K562 (cell line): ENCODE measurements at regions not wholly inside any gene's neighbourhood (a gene's known extent, or its start where the extent isn't known, plus 50 kb on each side); places are given as distances from the start of the nearest gene placed in this dataset.

Experiments
- ARID2 ChIP-seq: fragments of 450-650 bp; IDR thresholded peaks from 2 replicates; pipeline ENCODE4 v1.6.1; 2017; ENCODE audit warnings: antibody characterized with exemption, mild to moderate bottlenecking
- CCAR2 ChIP-seq: fragments of 200-400 bp; formaldehyde crosslinking; IDR thresholded peaks from 2 replicates; pipeline ENCODE4 v1.6.1; 2017; ENCODE audit warnings: mild to moderate bottlenecking, low read depth, low read length
- CHD2 ChIP-seq: IDR thresholded peaks from 2 replicates; pipeline ENCODE4 v1.6.1; 2011; ENCODE audit warnings: low read depth, low read length
- CTCF ChIP-seq, 3 experiments: IDR thresholded peaks in 2 of 3; conservative IDR thresholded peaks in 1 of 3; 2 replicates each; pipeline ENCODE4 v1.5.1; 2011 to 2012; ENCODE audit warnings: low read length in 3 of 3, mild to moderate bottlenecking in 3 of 3, control low read depth in 2 of 3, improper control_type of control experiment in 1 of 3, inconsistent platforms in 1 of 3, low read depth in 1 of 3, mixed read lengths in 1 of 3, moderate library complexity in 1 of 3; ENCODE audit not compliant: insufficient read depth in 2 of 3
- E2F3 ChIP-seq: fragments of 250-450 bp; sonication (Bioruptor Pico); IDR thresholded peaks from 2 replicates; pipeline ENCODE4 v1.4.0; 2020; ENCODE audit warnings: mild to moderate bottlenecking
- EZH2 ChIP-seq: IDR thresholded peaks from 2 replicates; pipeline ENCODE4 v1.6.1; 2012; ENCODE audit warnings: low read depth, mild to moderate bottlenecking, inconsistent platforms, low read length, borderline replicate concordance
- GTF2F1 ChIP-seq: IDR thresholded peaks from 2 replicates; pipeline ENCODE4 v1.6.1; 2011; ENCODE audit warnings: low read depth, low read length, improper control_type of control experiment
- NFIC ChIP-seq: fragments of 450-650 bp; IDR thresholded peaks from 2 replicates; pipeline ENCODE4 v1.6.1; 2017; ENCODE audit warnings: mild to moderate bottlenecking, inconsistent platforms
- NR2F6 ChIP-seq: fragments of 450-650 bp; formaldehyde crosslinking; IDR thresholded peaks from 2 replicates; pipeline ENCODE4 v1.4.0; 2020; ENCODE audit warnings: mild to moderate bottlenecking
- PHB2 ChIP-seq: fragments of 450-650 bp; IDR thresholded peaks from 2 replicates; pipeline ENCODE4 v1.6.1; 2017; ENCODE audit warnings: low read depth
- RBFOX2 ChIP-seq: fragments of 200-400 bp; formaldehyde crosslinking; IDR thresholded peaks from 2 replicates; pipeline ENCODE4 v1.6.1; 2017; ENCODE audit warnings: low read depth, mild to moderate bottlenecking, low read length, moderate library complexity
- TF ChIP-seq, protein P1 (sequence below): fragments of 250-450 bp; sonication (Bioruptor Pico); IDR thresholded peaks from 2 replicates; pipeline ENCODE4 v1.4.0; 2020; ENCODE audit warnings: borderline replicate concordance

DNA sequence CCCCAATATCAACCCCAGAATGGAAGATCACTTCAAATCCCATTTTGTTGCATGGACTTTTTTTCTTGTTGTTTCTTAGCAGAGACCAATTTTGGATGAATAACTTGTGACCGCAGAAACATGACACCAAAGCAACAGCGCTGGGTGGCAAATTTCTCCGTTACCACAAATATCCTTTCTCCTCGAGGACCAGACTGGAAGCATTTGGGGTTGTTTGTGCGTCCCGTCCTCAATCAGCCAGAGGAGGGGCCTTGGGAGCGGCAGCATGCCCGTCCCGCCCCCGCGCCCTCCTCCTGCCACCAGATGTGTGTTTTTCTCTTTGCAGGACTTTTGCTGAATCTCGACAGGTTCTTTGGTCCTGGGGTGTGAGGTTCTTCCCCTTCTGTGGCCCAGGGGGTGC lies 282.5 kb upstream of the FOXF1 start:
- TF ChIP-seq ARID2 (no peak), NR2F6 (CRISPR knock-in tag) (no peak), RBFOX2 (no peak), CHD2 (no peak), EZH2 (no peak), PHB2 (no peak), CCAR2 (no peak), NFIC (no peak), CTCF (IDR thresholded peaks at IDR 0.05 in 2 of 3, conservative IDR thresholded peaks at IDR 0.05 in 1 of 3; ENCODE audit: insufficient read depth in 2 of 3, low read depth in 1 of 3, low read length in 3 of 3) (no peak), E2F3 (no peak), GTF2F1 (no peak)
- TF ChIP-seq, protein P1, sequence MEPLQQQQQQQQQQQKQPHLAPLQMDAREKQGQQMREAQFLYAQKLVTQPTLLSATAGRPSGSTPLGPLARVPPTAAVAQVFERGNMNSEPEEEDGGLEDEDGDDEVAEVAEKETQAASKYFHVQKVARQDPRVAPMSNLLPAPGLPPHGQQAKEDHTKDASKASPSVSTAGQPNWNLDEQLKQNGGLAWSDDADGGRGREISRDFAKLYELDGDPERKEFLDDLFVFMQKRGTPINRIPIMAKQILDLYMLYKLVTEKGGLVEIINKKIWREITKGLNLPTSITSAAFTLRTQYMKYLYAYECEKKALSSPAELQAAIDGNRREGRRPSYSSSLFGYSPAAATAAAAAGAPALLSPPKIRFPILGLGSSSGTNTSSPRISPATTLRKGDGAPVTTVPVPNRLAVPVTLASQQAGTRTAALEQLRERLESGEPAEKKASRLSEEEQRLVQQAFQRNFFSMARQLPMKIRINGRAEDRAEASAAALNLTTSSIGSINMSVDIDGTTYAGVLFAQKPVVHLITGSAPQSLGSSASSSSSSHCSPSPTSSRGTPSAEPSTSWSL (CRISPR knock-in tag), result no peak
